ENCODE measurements at regions not wholly inside any gene's neighbourhood (a gene's known extent, or its start where the extent isn't known, plus 50 kb on each side); places are given as distances from the start of the nearest gene placed in this dataset.

GRCh38 chr4:60384516-60384915, 815.6 kb upstream of the ADGRL3 start:
- H3K4me3 ChIP-seq = no peak overlapping the region
- H4K20me1 ChIP-seq (replicated peaks; ENCODE audit: insufficient read depth) = no peaks in the 10 kb centered on the region
- H3K36me3 Mint-ChIP-seq (ENCODE audit: low read depth) = peaks cover 11% of the 10 kb centered on the region
- no peaks in the 10 kb centered on the region for H3F3A ChIP-seq (replicated peaks; ENCODE audit: low read depth)
- no peak for ATAC-seq
- no peak overlapping the region for H3K27ac ChIP-seq (ENCODE audit: low read depth)
- no peak overlapping the region for H3K4me3 Mint-ChIP-seq
- peaks cover 16% of the 10 kb centered on the region for H3K9me3 Mint-ChIP-seq
- no peaks in the 10 kb centered on the region for H3K27me3 Mint-ChIP-seq (ENCODE audit: insufficient read depth, low read depth, poor library complexity)
- H3K27me3 ChIP-seq (ENCODE audit: insufficient read depth) = no peaks in the 10 kb centered on the region
- H2AFZ ChIP-seq = no peak overlapping the region
- no peaks in the 10 kb centered on the region for H3K9me2 ChIP-seq (ENCODE audit: insufficient read depth)
- no peak overlapping the region for H3K4me2 ChIP-seq
- no peaks in the 10 kb centered on the region for H3K79me2 ChIP-seq (replicated peaks; ENCODE audit: insufficient read depth)
- TF ChIP-seq EZH2phosphoT487 (IDR thresholded peaks at IDR 0.05; ENCODE audit: unreplicated experiment) (no peak), CREB1 (CRISPR knock-in tag; IDR thresholded peaks at IDR 0.05; ENCODE audit: low read depth) (no peak), EZH2 (IDR thresholded peaks at IDR 0.05; ENCODE audit: low read depth, unreplicated experiment) (no peak)
- H3K27ac Mint-ChIP-seq = no peak overlapping the region
- H3K4me1 Mint-ChIP-seq = no peaks in the 10 kb centered on the region
- DNase-seq (ENCODE audit: low spot score) = no peak
- no peaks in the 10 kb centered on the region for H3K36me3 ChIP-seq (ENCODE audit: insufficient read depth)
- no peaks in the 10 kb centered on the region for H3K4me1 ChIP-seq (ENCODE audit: insufficient read depth)

GRCh38 chr4:60389633-60390032, 810.5 kb upstream of the ADGRL3 start:
- no peaks in the 10 kb centered on the region for H4K20me1 ChIP-seq (replicated peaks; ENCODE audit: insufficient read depth)
- no peaks in the 10 kb centered on the region for H3K27me3 ChIP-seq (ENCODE audit: insufficient read depth)
- H3K4me3 ChIP-seq = no peak overlapping the region
- peak; percentile 57 for DNase-seq (ENCODE audit: low spot score)
- Mint-ChIP-seq H3K27ac (no peak overlapping the region), H3K9me3 (peaks cover 31% of the 10 kb centered on the region), H3K4me3 (no peak overlapping the region), H3K36me3 (ENCODE audit: low read depth) (peaks cover 23% of the 10 kb centered on the region), H3K27me3 (ENCODE audit: insufficient read depth, low read depth, poor library complexity) (no peaks in the 10 kb centered on the region), H3K4me1 (no peaks in the 10 kb centered on the region)
- no peak overlapping the region for H3K4me2 ChIP-seq
- H3K9me2 ChIP-seq (ENCODE audit: insufficient read depth) = no peaks in the 10 kb centered on the region
- no peaks in the 10 kb centered on the region for H3K79me2 ChIP-seq (replicated peaks; ENCODE audit: insufficient read depth)
- no peak overlapping the region for H2AFZ ChIP-seq
- peaks cover 3% of the 10 kb centered on the region; the same call in 1 of the 2 replicates for H3K36me3 ChIP-seq (ENCODE audit: insufficient read depth)
- ATAC-seq = no peak
- H3K4me1 ChIP-seq (ENCODE audit: insufficient read depth) = no peaks in the 10 kb centered on the region
- H3F3A ChIP-seq (replicated peaks; ENCODE audit: low read depth) = no peaks in the 10 kb centered on the region
- H3K27ac ChIP-seq (ENCODE audit: low read depth) = peak overlapping the region; percentile 69
- TF ChIP-seq ZNF331 (CRISPR knock-in tag; IDR thresholded peaks at IDR 0.05; ENCODE audit: low read depth) (no peak), REST (IDR thresholded peaks at IDR 0.05; ENCODE audit: unreplicated experiment) (no peak), CREB1 (CRISPR knock-in tag; IDR thresholded peaks at IDR 0.05; ENCODE audit: low read depth) (no peak), NANOG (IDR thresholded peaks at IDR 0.05; ENCODE audit: borderline replicate concordance) (peak; percentile 33; the same call in 1 of the 2 replicates), EZH2 (IDR thresholded peaks at IDR 0.05; ENCODE audit: low read depth, unreplicated experiment) (no peak), EZH2phosphoT487 (IDR thresholded peaks at IDR 0.05; ENCODE audit: unreplicated experiment) (no peak)
